ENCODE measurements at regions not wholly inside any gene's neighbourhood (a gene's known extent, or its start where the extent isn't known, plus 50 kb on each side); places are given as distances from the start of the nearest gene placed in this dataset.

DNA sequence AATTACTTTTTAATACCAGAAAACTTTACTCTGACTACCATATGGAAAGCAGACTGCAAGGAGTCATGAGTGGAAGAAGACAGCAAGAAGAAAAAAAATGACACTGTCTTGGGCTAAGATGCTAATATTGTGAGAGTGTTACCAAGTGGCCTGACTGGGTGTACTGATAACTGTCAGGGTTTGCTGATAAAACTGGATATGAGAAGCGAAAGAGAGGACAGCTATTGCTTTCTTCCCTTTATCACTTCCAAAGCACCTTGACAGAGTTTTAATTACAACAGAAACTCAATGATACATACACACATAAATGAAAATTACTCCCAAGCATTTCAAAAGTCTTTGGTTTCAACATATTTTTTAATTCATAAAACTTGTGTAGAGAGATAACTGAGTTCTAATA, 368.5 kb downstream of the ZEB2 start (continued):
- TF ChIP-seq DPF2 (IDR thresholded peaks at IDR 0.05) (peak; percentile 94), MTA3 (IDR thresholded peaks at IDR 0.05; ENCODE audit: borderline replicate concordance) (no peak), CC2D1A (IDR thresholded peaks at IDR 0.05) (peak; percentile 74; the same call in 1 of the 2 replicates), DNMT1 (IDR thresholded peaks at IDR 0.05) (no peak), NEUROD1 (IDR thresholded peaks at IDR 0.05; ENCODE audit: borderline replicate concordance, low read depth, low read length, partially characterized antibody) (peak; percentile 28), XRCC3 (IDR thresholded peaks at IDR 0.05) (no peak), NONO (IDR thresholded peaks at IDR 0.05; ENCODE audit: low read depth in 2 of 2, low read length in 1 of 2) (no peak), ZEB2 (IDR thresholded peaks at IDR 0.05) (peak; percentile 58; the same call in 1 of the 2 replicates), RBBP5 (IDR thresholded peaks at IDR 0.05; ENCODE audit: borderline replicate concordance, insufficient read depth, low read length, poor library complexity, severe bottlenecking) (no peak), NFIC (IDR thresholded peaks at IDR 0.05) (peak; percentile 65), EZH2 (IDR thresholded peaks at IDR 0.05; ENCODE audit: borderline replicate concordance, low read depth, low read length) (no peak), CHD1 (IDR thresholded peaks at IDR 0.05; ENCODE audit: low read length) (no peak), ZNF583 (CRISPR knock-in tag; IDR thresholded peaks at IDR 0.05) (no peak), POLR2AphosphoS5 (IDR thresholded peaks at IDR 0.05; ENCODE audit: control insufficient read depth, insufficient read depth, low read depth, low read length) (peak; percentile 78; the same call in 1 of the 2 replicates), NR1H2 (CRISPR knock-in tag; IDR thresholded peaks at IDR 0.05) (no peak)
- TF ChIP-seq, protein P1, sequence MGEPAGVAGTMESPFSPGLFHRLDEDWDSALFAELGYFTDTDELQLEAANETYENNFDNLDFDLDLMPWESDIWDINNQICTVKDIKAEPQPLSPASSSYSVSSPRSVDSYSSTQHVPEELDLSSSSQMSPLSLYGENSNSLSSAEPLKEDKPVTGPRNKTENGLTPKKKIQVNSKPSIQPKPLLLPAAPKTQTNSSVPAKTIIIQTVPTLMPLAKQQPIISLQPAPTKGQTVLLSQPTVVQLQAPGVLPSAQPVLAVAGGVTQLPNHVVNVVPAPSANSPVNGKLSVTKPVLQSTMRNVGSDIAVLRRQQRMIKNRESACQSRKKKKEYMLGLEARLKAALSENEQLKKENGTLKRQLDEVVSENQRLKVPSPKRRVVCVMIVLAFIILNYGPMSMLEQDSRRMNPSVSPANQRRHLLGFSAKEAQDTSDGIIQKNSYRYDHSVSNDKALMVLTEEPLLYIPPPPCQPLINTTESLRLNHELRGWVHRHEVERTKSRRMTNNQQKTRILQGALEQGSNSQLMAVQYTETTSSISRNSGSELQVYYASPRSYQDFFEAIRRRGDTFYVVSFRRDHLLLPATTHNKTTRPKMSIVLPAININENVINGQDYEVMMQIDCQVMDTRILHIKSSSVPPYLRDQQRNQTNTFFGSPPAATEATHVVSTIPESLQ (CRISPR knock-in tag; IDR thresholded peaks at IDR 0.05): no peak
- TF ChIP-seq, protein P2, sequence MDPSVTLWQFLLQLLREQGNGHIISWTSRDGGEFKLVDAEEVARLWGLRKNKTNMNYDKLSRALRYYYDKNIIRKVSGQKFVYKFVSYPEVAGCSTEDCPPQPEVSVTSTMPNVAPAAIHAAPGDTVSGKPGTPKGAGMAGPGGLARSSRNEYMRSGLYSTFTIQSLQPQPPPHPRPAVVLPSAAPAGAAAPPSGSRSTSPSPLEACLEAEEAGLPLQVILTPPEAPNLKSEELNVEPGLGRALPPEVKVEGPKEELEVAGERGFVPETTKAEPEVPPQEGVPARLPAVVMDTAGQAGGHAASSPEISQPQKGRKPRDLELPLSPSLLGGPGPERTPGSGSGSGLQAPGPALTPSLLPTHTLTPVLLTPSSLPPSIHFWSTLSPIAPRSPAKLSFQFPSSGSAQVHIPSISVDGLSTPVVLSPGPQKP (CRISPR knock-in tag; IDR thresholded peaks at IDR 0.05): no peak
- TF ChIP-seq, protein P3, sequence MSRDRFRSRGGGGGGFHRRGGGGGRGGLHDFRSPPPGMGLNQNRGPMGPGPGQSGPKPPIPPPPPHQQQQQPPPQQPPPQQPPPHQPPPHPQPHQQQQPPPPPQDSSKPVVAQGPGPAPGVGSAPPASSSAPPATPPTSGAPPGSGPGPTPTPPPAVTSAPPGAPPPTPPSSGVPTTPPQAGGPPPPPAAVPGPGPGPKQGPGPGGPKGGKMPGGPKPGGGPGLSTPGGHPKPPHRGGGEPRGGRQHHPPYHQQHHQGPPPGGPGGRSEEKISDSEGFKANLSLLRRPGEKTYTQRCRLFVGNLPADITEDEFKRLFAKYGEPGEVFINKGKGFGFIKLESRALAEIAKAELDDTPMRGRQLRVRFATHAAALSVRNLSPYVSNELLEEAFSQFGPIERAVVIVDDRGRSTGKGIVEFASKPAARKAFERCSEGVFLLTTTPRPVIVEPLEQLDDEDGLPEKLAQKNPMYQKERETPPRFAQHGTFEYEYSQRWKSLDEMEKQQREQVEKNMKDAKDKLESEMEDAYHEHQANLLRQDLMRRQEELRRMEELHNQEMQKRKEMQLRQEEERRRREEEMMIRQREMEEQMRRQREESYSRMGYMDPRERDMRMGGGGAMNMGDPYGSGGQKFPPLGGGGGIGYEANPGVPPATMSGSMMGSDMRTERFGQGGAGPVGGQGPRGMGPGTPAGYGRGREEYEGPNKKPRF (IDR thresholded peaks at IDR 0.05; ENCODE audit: low read depth, low read length): no peak
- TF ChIP-seq, protein P4, sequence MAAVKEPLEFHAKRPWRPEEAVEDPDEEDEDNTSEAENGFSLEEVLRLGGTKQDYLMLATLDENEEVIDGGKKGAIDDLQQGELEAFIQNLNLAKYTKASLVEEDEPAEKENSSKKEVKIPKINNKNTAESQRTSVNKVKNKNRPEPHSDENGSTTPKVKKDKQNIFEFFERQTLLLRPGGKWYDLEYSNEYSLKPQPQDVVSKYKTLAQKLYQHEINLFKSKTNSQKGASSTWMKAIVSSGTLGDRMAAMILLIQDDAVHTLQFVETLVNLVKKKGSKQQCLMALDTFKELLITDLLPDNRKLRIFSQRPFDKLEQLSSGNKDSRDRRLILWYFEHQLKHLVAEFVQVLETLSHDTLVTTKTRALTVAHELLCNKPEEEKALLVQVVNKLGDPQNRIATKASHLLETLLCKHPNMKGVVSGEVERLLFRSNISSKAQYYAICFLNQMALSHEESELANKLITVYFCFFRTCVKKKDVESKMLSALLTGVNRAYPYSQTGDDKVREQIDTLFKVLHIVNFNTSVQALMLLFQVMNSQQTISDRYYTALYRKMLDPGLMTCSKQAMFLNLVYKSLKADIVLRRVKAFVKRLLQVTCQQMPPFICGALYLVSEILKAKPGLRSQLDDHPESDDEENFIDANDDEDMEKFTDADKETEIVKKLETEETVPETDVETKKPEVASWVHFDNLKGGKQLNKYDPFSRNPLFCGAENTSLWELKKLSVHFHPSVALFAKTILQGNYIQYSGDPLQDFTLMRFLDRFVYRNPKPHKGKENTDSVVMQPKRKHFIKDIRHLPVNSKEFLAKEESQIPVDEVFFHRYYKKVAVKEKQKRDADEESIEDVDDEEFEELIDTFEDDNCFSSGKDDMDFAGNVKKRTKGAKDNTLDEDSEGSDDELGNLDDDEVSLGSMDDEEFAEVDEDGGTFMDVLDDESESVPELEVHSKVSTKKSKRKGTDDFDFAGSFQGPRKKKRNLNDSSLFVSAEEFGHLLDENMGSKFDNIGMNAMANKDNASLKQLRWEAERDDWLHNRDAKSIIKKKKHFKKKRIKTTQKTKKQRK (IDR thresholded peaks at IDR 0.05; ENCODE audit: borderline replicate concordance, low read depth, low read length): no peak
- TF ChIP-seq, protein P5, sequence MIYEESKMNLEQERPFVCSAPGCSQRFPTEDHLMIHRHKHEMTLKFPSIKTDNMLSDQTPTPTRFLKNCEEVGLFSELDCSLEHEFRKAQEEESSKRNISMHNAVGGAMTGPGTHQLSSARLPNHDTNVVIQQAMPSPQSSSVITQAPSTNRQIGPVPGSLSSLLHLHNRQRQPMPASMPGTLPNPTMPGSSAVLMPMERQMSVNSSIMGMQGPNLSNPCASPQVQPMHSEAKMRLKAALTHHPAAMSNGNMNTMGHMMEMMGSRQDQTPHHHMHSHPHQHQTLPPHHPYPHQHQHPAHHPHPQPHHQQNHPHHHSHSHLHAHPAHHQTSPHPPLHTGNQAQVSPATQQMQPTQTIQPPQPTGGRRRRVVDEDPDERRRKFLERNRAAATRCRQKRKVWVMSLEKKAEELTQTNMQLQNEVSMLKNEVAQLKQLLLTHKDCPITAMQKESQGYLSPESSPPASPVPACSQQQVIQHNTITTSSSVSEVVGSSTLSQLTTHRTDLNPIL (CRISPR knock-in tag; IDR thresholded peaks at IDR 0.05): no peak
